Liver (tissue), 3 donors: ENCODE measurements at regions not wholly inside any gene's neighbourhood (a gene's known extent, or its start where the extent isn't known, plus 50 kb on each side); places are given as distances from the start of the nearest gene placed in this dataset.

Experiments
- FOXA1 ChIP-seq: IDR thresholded peaks from 2 replicates; pipeline ENCODE4 v1.6.1; 2016; ENCODE audit warnings: antibody characterized with exemption
- JUND ChIP-seq, 2 donors: IDR thresholded peaks; 2 replicates each; pipeline ENCODE4 v1.6.1; 2016; ENCODE audit warnings: antibody characterized with exemption in 2 of 2
- RAD21 ChIP-seq, 2 donors: IDR thresholded peaks; 2 replicates each; pipeline ENCODE4 v1.6.1; 2016; ENCODE audit warnings: antibody characterized with exemption in 2 of 2, mild to moderate bottlenecking in 2 of 2
- YY1 ChIP-seq: IDR thresholded peaks from 2 replicates; pipeline ENCODE4 v1.6.1; 2016; ENCODE audit warnings: antibody characterized with exemption, mild to moderate bottlenecking
- TF ChIP-seq, protein P1 (sequence below): fragments of 150-350 bp; IDR thresholded peaks from 2 replicates; pipeline ENCODE4 v1.5.1; 2017; ENCODE audit warnings: improper control_type of control experiment, low read depth, low read length; ENCODE audit not compliant: missing input control
- TF ChIP-seq, protein P2 (sequence below): IDR thresholded peaks from 2 replicates; pipeline ENCODE4 v1.6.1; 2016; ENCODE audit warnings: antibody characterized with exemption
- TF ChIP-seq, protein P3 (sequence below): IDR thresholded peaks from 2 replicates; pipeline ENCODE4 v1.6.1; 2016; ENCODE audit warnings: antibody characterized with exemption
- TF ChIP-seq, protein P4 (sequence below): IDR thresholded peaks from 2 replicates; pipeline ENCODE4 v1.6.1; 2016; ENCODE audit warnings: antibody characterized with exemption
- donor health status: healthy.
- donor health status: healthy.

DNA sequence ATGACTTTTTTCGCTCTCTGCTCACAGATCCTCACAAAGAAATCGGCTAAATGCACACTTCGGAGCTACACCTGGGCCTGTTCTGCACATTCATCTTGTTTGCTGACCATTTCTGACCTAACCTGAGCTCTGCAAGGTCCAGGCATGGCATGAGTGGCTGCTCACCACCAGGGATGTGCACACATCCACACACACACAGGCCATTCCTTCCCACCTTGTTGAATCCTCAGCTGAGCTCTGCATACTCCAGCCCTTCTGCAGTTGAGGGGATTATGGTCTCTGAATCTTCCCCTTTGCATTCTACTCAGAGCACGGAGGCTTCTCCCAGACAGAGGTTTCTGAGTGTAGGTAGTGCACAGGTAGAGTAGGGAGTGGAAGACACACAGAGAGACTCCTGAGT, 411.9 kb upstream of the B3GAT1 start:
- TF ChIP-seq, protein P1, sequence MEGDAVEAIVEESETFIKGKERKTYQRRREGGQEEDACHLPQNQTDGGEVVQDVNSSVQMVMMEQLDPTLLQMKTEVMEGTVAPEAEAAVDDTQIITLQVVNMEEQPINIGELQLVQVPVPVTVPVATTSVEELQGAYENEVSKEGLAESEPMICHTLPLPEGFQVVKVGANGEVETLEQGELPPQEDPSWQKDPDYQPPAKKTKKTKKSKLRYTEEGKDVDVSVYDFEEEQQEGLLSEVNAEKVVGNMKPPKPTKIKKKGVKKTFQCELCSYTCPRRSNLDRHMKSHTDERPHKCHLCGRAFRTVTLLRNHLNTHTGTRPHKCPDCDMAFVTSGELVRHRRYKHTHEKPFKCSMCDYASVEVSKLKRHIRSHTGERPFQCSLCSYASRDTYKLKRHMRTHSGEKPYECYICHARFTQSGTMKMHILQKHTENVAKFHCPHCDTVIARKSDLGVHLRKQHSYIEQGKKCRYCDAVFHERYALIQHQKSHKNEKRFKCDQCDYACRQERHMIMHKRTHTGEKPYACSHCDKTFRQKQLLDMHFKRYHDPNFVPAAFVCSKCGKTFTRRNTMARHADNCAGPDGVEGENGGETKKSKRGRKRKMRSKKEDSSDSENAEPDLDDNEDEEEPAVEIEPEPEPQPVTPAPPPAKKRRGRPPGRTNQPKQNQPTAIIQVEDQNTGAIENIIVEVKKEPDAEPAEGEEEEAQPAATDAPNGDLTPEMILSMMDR, result no peak
- TF ChIP-seq, protein P2, sequence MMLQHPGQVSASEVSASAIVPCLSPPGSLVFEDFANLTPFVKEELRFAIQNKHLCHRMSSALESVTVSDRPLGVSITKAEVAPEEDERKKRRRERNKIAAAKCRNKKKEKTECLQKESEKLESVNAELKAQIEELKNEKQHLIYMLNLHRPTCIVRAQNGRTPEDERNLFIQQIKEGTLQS, result no peak
- TF ChIP-seq JUND (IDR thresholded peaks at IDR 0.05) (no peak), FOXA1 (no peak), RAD21 (IDR thresholded peaks at IDR 0.05) (no peak), YY1 (no peak)
- TF ChIP-seq, protein P3, sequence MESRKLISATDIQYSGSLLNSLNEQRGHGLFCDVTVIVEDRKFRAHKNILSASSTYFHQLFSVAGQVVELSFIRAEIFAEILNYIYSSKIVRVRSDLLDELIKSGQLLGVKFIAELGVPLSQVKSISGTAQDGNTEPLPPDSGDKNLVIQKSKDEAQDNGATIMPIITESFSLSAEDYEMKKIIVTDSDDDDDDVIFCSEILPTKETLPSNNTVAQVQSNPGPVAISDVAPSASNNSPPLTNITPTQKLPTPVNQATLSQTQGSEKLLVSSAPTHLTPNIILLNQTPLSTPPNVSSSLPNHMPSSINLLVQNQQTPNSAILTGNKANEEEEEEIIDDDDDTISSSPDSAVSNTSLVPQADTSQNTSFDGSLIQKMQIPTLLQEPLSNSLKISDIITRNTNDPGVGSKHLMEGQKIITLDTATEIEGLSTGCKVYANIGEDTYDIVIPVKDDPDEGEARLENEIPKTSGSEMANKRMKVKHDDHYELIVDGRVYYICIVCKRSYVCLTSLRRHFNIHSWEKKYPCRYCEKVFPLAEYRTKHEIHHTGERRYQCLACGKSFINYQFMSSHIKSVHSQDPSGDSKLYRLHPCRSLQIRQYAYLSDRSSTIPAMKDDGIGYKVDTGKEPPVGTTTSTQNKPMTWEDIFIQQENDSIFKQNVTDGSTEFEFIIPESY, result no peak
- TF ChIP-seq, protein P4, sequence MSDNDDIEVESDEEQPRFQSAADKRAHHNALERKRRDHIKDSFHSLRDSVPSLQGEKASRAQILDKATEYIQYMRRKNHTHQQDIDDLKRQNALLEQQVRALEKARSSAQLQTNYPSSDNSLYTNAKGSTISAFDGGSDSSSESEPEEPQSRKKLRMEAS, result no peak
